ENCODE measurements at regions not wholly inside any gene's neighbourhood (a gene's known extent, or its start where the extent isn't known, plus 50 kb on each side); places are given as distances from the start of the nearest gene placed in this dataset.

GRCh38 chr18:2204736-2205135, 366.6 kb downstream of the METTL4 start:
- CTCF ChIA-PET = no interaction called here
- POLR2A ChIA-PET (ENCODE audit: low non-redundant PET) = no interaction called here
- no peak overlapping the region for H3K27ac ChIP-seq
- no peak for DNase-seq (ENCODE audit: low spot score)
- TF ChIP-seq CTCF (conservative IDR thresholded peaks at IDR 0.05; ENCODE audit: low read depth) = no peak

- no peak for TF ChIP-seq CTCF (conservative IDR thresholded peaks at IDR 0.05; ENCODE audit: low read depth)
- H3K27ac ChIP-seq = no peak overlapping the region
- no peak for DNase-seq (ENCODE audit: low spot score)
- POLR2A ChIA-PET (ENCODE audit: low non-redundant PET) = no interaction called here
- CTCF ChIA-PET = no interaction called here
Measured at GRCh38 chr18:2207294-2207693, 364.0 kb downstream of the METTL4 start.

- ChIA-PET CTCF (interaction anchor here (0.7 kb wide), 1 partner anchor 337 kb away, joined by 6 read pairs; no protein-coding TSS in a partner anchor), POLR2A (ENCODE audit: low non-redundant PET) (no interaction called here)
- no peak for DNase-seq (ENCODE audit: low spot score)
- TF ChIP-seq CTCF (conservative IDR thresholded peaks at IDR 0.05; ENCODE audit: low read depth) = no peak
- H3K27ac ChIP-seq = no peak overlapping the region
Measured at GRCh38 chr18:2212598-2213205, 358.6 kb downstream of the METTL4 start.

GRCh38 chr18:2213905-2214304, 357.4 kb downstream of the METTL4 start:
- ChIA-PET CTCF (no interaction called here), POLR2A (ENCODE audit: low non-redundant PET) (no interaction called here)
- TF ChIP-seq CTCF (conservative IDR thresholded peaks at IDR 0.05; ENCODE audit: low read depth) = no peak
- no peak overlapping the region for H3K27ac ChIP-seq
- DNase-seq (ENCODE audit: low spot score) = no peak

- TF ChIP-seq CTCF (conservative IDR thresholded peaks at IDR 0.05; ENCODE audit: low read depth) = no peak
- CTCF ChIA-PET = interaction anchor here (0.9 kb wide), 1 partner anchor 79 kb away, joined by 3 read pairs; no protein-coding TSS in a partner anchor
- DNase-seq (ENCODE audit: low spot score) = no peak
- POLR2A ChIA-PET (ENCODE audit: low non-redundant PET) = no interaction called here
- H3K27ac ChIP-seq = no peak overlapping the region
Measured at GRCh38 chr18:2217356-2217755, 353.9 kb downstream of the METTL4 start.

- TF ChIP-seq CTCF (conservative IDR thresholded peaks at IDR 0.05; ENCODE audit: low read depth) = no peak
- POLR2A ChIA-PET (ENCODE audit: low non-redundant PET) = no interaction called here
- CTCF ChIA-PET = interaction anchor here (0.7 to 0.9 kb wide), 2 partner anchors 80 to 175 kb away, joined by 3 read pairs; no protein-coding TSS in a partner anchor
- H3K27ac ChIP-seq = no peak overlapping the region
- no peak for DNase-seq (ENCODE audit: low spot score)
Measured at GRCh38 chr18:2218101-2218500, 353.2 kb downstream of the METTL4 start.
